SU-DHL-6 (cell line): ENCODE measurements at regions not wholly inside any gene's neighbourhood (a gene's known extent, or its start where the extent isn't known, plus 50 kb on each side); places are given as distances from the start of the nearest gene placed in this dataset.

Experiments used
- H2AFZ ChIP-seq: fragments of 200-600 bp; sonication (generic); 2 replicates; pipeline ENCODE4 v1.6.1; 2014; ENCODE audit warnings: low read depth, mild to moderate bottlenecking, moderate library complexity, mixed read lengths, antibody characterized with exemption, low read length; ENCODE audit not compliant: severe bottlenecking
- H3F3A ChIP-seq: fragments of 200-600 bp; shearing (Covaris generic); 2 replicates; pipeline ENCODE4 v1.6.0; 2016; ENCODE audit warnings: antibody characterized with exemption, mild to moderate bottlenecking; ENCODE audit not compliant: insufficient read depth
- H3K27ac ChIP-seq: fragments of 200-600 bp; sonication (generic); 2 replicates; pipeline ENCODE4 v1.5.1; 2016; ENCODE audit warnings: low read depth, mild to moderate bottlenecking, low read length, moderate library complexity, mixed read lengths
- H3K27me3 ChIP-seq: fragments of 200-600 bp; sonication (generic), shearing (Covaris generic); 2 replicates; pipeline ENCODE4 v1.6.0; 2014; ENCODE audit warnings: mild to moderate bottlenecking, low read length
- H3K36me3 ChIP-seq: fragments of 200-600 bp; sonication (generic); 2 replicates; pipeline ENCODE4 v1.6.1; 2014; ENCODE audit warnings: mild to moderate bottlenecking, low read length, mixed read lengths
- H3K4me2 ChIP-seq: fragments of 300-600, 200-600 bp; shearing (Covaris generic), sonication (generic); 2 replicates; pipeline ENCODE4 v1.6.0; 2014; ENCODE audit warnings: low read length, low read depth, mild to moderate bottlenecking; ENCODE audit not compliant: poor library complexity, severe bottlenecking
- H3K4me3 ChIP-seq: fragments of 200-600 bp; sonication (generic); 2 replicates; pipeline ENCODE4 v1.5.1; 2014; ENCODE audit warnings: antibody characterized with exemption, low read length, mild to moderate bottlenecking, mixed read lengths; ENCODE audit not compliant: insufficient read depth, poor library complexity, severe bottlenecking
- H3K79me2 ChIP-seq: fragments of 200-600 bp; sonication (generic); 2 replicates; pipeline ENCODE4 v1.6.1; 2014; ENCODE audit warnings: mild to moderate bottlenecking, low read length, moderate library complexity; ENCODE audit not compliant: insufficient read depth
- H3K9ac ChIP-seq: fragments of 200-600 bp; sonication (generic); 2 replicates; pipeline ENCODE4 v1.7.0; 2014; ENCODE audit warnings: mild to moderate bottlenecking, low read length
- H3K9me2 ChIP-seq: fragments of 200-600 bp; sonication (generic); replicated peaks from 2 replicates; pipeline ENCODE4 v1.6.1; 2014; ENCODE audit warnings: low read length; ENCODE audit not compliant: insufficient read depth
- H3K9me3 ChIP-seq: fragments of 200-600 bp; sonication (generic); 2 replicates; pipeline ENCODE4 v1.6.1; 2014; ENCODE audit warnings: low read length, mixed read lengths; ENCODE audit not compliant: insufficient read depth
- H4K20me1 ChIP-seq: fragments of 200-600 bp; sonication (generic); 2 replicates; pipeline ENCODE4 v1.6.1; 2014; ENCODE audit warnings: low read depth, mild to moderate bottlenecking, antibody characterized with exemption, low read length, moderate library complexity, mixed read lengths
- CTCF ChIP-seq: fragments of 200-600 bp; sonication (generic); IDR thresholded peaks from one replicate; pipeline ENCODE4 v1.5.1; 2017; ENCODE audit warnings: antibody characterized with exemption, mild to moderate bottlenecking, low read length, moderate library complexity; ENCODE audit not compliant: insufficient read depth, poor library complexity, severe bottlenecking
- EZH2phosphoT487 ChIP-seq: fragments of 200-600 bp; sonication (generic), shearing (Covaris generic); conservative IDR thresholded peaks from 2 replicates; pipeline ENCODE4 v1.6.1; 2018; ENCODE audit warnings: mild to moderate bottlenecking, antibody characterized with exemption, low read length, moderate library complexity, mixed read lengths

DNA sequence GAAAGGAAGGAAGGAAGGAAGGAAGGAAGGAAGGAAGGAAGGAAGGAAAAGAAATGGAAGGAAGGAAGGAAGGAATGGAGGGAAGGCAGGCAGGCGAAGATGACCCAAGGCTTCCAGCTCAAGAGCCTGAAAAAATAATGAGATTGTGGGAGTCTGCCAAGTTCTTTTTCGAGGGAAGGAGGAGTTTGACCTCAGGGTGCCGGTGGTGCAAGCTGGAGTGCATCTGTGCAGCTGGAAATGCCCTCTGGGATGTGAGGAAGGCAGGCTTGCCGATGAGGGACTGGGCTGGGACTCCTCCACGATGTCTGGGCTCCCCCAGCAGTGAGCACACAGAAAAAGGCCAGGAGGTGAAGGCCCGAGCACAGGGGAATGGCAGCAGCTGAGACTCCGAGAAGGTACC is 154.9 kb upstream of the DAPK1 start:
- no peaks in the 10 kb centered on the region for H3K27me3 ChIP-seq
- no peak overlapping the region for H3K9ac ChIP-seq
- H3K79me2 ChIP-seq, result no peaks in the 10 kb centered on the region
- H3K9me2 ChIP-seq, result no peaks in the 10 kb centered on the region
- H4K20me1 ChIP-seq, result no peaks in the 10 kb centered on the region
- H3K4me3 ChIP-seq, result no peak overlapping the region
- no peak overlapping the region for H2AFZ ChIP-seq
- H3F3A ChIP-seq, result no peaks in the 10 kb centered on the region
- H3K4me2 ChIP-seq, result no peak overlapping the region
- TF ChIP-seq EZH2phosphoT487 (no peak), CTCF (no peak)
- H3K9me3 ChIP-seq, result no peaks in the 10 kb centered on the region
- H3K36me3 ChIP-seq, result no peaks in the 10 kb centered on the region
- H3K27ac ChIP-seq, result no peak overlapping the region

- H3K4me3 ChIP-seq, result no peak overlapping the region
- H3K9me2 ChIP-seq, result no peaks in the 10 kb centered on the region
- H3K27me3 ChIP-seq, result no peaks in the 10 kb centered on the region
- no peaks in the 10 kb centered on the region for H3F3A ChIP-seq
- H3K27ac ChIP-seq, result no peak overlapping the region
- H3K79me2 ChIP-seq, result no peaks in the 10 kb centered on the region
- no peaks in the 10 kb centered on the region for H3K9me3 ChIP-seq
- no peak overlapping the region for H2AFZ ChIP-seq
- no peaks in the 10 kb centered on the region for H3K36me3 ChIP-seq
- H4K20me1 ChIP-seq, result no peaks in the 10 kb centered on the region
- H3K4me2 ChIP-seq, result no peak overlapping the region
- no peak overlapping the region for H3K9ac ChIP-seq
- TF ChIP-seq CTCF (no peak), EZH2phosphoT487 (no peak)
Observed at GRCh38 chr9:87343816-87344430, 153.7 kb upstream of the DAPK1 start.

DNA sequence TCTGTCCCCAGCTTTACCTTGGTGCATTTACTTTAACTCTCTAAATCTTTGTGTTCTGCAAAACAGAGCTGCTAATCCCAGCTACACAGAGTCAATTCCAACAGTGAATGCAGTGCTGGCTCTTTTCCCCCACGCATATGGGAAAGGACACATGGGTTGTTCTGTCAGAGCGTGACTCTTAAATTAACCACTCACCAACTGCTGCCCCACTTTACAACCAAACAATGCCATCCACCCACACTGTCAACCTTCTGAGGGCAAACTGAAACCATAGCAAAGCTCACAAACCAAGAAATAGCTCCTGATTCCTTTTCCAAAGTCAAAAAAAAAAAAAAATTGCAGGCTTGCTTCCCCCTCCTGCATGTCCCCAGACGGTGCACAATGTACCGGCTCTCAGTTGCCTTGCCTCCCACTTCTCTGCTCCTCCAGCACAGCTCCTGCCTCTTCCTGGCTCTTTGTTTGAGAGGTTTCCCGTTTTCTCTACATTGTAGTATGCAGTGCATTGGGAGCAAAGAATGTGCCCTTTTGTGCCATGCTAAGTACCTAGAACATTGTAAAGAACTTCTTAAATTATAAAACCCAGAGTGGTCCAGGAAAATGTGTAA is 151.5 kb upstream of the DAPK1 start:
- no peaks in the 10 kb centered on the region for H3K27me3 ChIP-seq
- H3K9me2 ChIP-seq, result no peaks in the 10 kb centered on the region
- H2AFZ ChIP-seq, result no peak overlapping the region
- no peak overlapping the region for H3K4me2 ChIP-seq
- no peak overlapping the region for H3K27ac ChIP-seq
- TF ChIP-seq EZH2phosphoT487 (no peak), CTCF (no peak)
- no peaks in the 10 kb centered on the region for H3K36me3 ChIP-seq
- no peak overlapping the region for H3K4me3 ChIP-seq
- H3F3A ChIP-seq, result no peaks in the 10 kb centered on the region
- no peak overlapping the region for H3K9ac ChIP-seq
- H3K9me3 ChIP-seq, result no peaks in the 10 kb centered on the region
- no peaks in the 10 kb centered on the region for H3K79me2 ChIP-seq
- H4K20me1 ChIP-seq, result no peaks in the 10 kb centered on the region
